IMR-90 (cell line): ENCODE measurements at regions not wholly inside any gene's neighbourhood (a gene's known extent, or its start where the extent isn't known, plus 50 kb on each side); places are given as distances from the start of the nearest gene placed in this dataset.

Experiments
- ATAC-seq: fragments of 200-7000 bp; cut with Tn5 transposase; 2 replicates; pipeline ENCODE4 v1.9.1; 2020; ENCODE audit warnings: low read depth, mild to moderate bottlenecking, moderate library complexity
- BruUV-seq: library from RNA; stranded (reverse); fragments of 400-500 nt; replicated peaks from 2 replicates; lab custom pipeline; 2021; lab: Mats Ljungman, UMichigan
- CTCF ChIA-PET: fragments of 300-600 bp; formaldehyde crosslinking; extraction: SDS; loops from one replicate; lab custom pipeline; 2021; ENCODE audit warnings: antibody characterized with exemption; lab: Yijun Ruan, JAX
- POLR2A ChIA-PET: fragments of 300-600 bp; sonication (Branson Sonifier 250); formaldehyde crosslinking; loops from one replicate; lab custom pipeline; 2022; ENCODE audit warnings: antibody characterized with exemption; ENCODE audit not compliant: unreplicated experiment; lab: Charles Lee
- DNase-seq: peaks from one replicate; pipeline ENCODE4 v3.0.0; 2013
- H2AFZ ChIP-seq: replicated peaks from 2 replicates; pipeline ENCODE3; 2013; ENCODE audit warnings: low read length, mild to moderate bottlenecking; ENCODE audit not compliant: poor library complexity
- H2AK5ac ChIP-seq: 2 replicates; pipeline ENCODE4 v1.6.1; 2013; ENCODE audit warnings: low read depth, low read length, inconsistent platforms
- H2AK9ac ChIP-seq: replicated peaks from 2 replicates; pipeline ENCODE3; 2013; ENCODE audit warnings: mild to moderate bottlenecking, low read depth, low read length, moderate library complexity; ENCODE audit not compliant: poor library complexity
- H2BK120ac ChIP-seq: 2 replicates; pipeline ENCODE4 v1.6.1; 2013; ENCODE audit warnings: low read depth, low read length, inconsistent platforms
- H2BK15ac ChIP-seq: 3 replicates; pipeline ENCODE4 v1.6.1; 2013; ENCODE audit warnings: low read depth, low read length, inconsistent platforms
- H2BK20ac ChIP-seq: 2 replicates; pipeline ENCODE4 v1.6.1; 2013; ENCODE audit warnings: low read depth, mild to moderate bottlenecking, inconsistent platforms, low read length, moderate library complexity
- H2BK5ac ChIP-seq: 2 replicates; pipeline ENCODE4 v1.6.1; 2013; ENCODE audit warnings: mild to moderate bottlenecking, low read depth, low read length, inconsistent platforms; ENCODE audit not compliant: poor library complexity, severe bottlenecking
- H3K14ac ChIP-seq: replicated peaks from 2 replicates; pipeline ENCODE4 v1.6.1; 2013; ENCODE audit warnings: low read depth, low read length, inconsistent platforms
- H3K18ac ChIP-seq: 2 replicates; pipeline ENCODE4 v1.6.1; 2013; ENCODE audit warnings: low read depth, low read length, control low read depth
- H3K23ac ChIP-seq: 2 replicates; pipeline ENCODE4 v1.6.1; 2013; ENCODE audit warnings: low read depth, low read length, inconsistent platforms
- H3K27ac ChIP-seq: 2 replicates; pipeline ENCODE4 v1.5.1; 2013; ENCODE audit warnings: mild to moderate bottlenecking, control low read depth, low read length; ENCODE audit not compliant: insufficient read depth
- H3K27me3 ChIP-seq: 2 replicates; pipeline ENCODE4 v1.6.1; 2013; ENCODE audit warnings: low read length; ENCODE audit not compliant: control insufficient read depth, insufficient read depth
- H3K36me3 ChIP-seq: 2 replicates; pipeline ENCODE4 v1.6.1; 2013; ENCODE audit warnings: low read length, mixed read lengths; ENCODE audit not compliant: control insufficient read depth, insufficient read depth
- H3K4ac ChIP-seq: 2 replicates; pipeline ENCODE4 v1.6.1; 2013; ENCODE audit warnings: low read depth, low read length, inconsistent platforms
- H3K4me1 ChIP-seq: 2 replicates; pipeline ENCODE4 v1.6.1; 2013; ENCODE audit warnings: low read length, mixed read lengths; ENCODE audit not compliant: control insufficient read depth, insufficient read depth
- H3K4me2 ChIP-seq: 2 replicates; pipeline ENCODE4 v1.6.1; 2013; ENCODE audit warnings: low read depth, mild to moderate bottlenecking, control low read depth, low read length, moderate library complexity
- H3K4me3 ChIP-seq: 2 replicates; pipeline ENCODE4 v1.5.1; 2013; ENCODE audit warnings: low read depth, mild to moderate bottlenecking, control low read depth, low read length, moderate library complexity; ENCODE audit not compliant: insufficient read depth
- H3K56ac ChIP-seq: 2 replicates; pipeline ENCODE4 v1.6.1; 2013; ENCODE audit warnings: low read length, inconsistent platforms; ENCODE audit not compliant: insufficient read depth; ENCODE audit errors: extremely low read depth
- H3K79me1 ChIP-seq, 2 experiments: 2 replicates each; pipeline ENCODE4 v1.6.1; 2013; ENCODE audit warnings: low read length in 2 of 2, inconsistent platforms in 1 of 2, low read depth in 1 of 2
- H3K9ac ChIP-seq: 2 replicates; pipeline ENCODE4 v1.6.1; 2013; ENCODE audit warnings: low read depth, low read length, control low read depth
- H3K9me1 ChIP-seq: 2 replicates; pipeline ENCODE4 v1.6.1; 2013; ENCODE audit warnings: low read length, inconsistent platforms; ENCODE audit not compliant: insufficient read depth
- H3K9me3 ChIP-seq: 2 replicates; pipeline ENCODE4 v1.6.1; 2013; ENCODE audit warnings: low read length; ENCODE audit not compliant: control insufficient read depth, insufficient read depth
- H4K20me1 ChIP-seq: 2 replicates; pipeline ENCODE4 v1.6.1; 2013; ENCODE audit warnings: low read length, inconsistent platforms; ENCODE audit not compliant: insufficient read depth
- H4K5ac ChIP-seq: 2 replicates; pipeline ENCODE4 v1.6.1; 2013; ENCODE audit warnings: mild to moderate bottlenecking, low read depth, low read length, control low read depth
- H4K8ac ChIP-seq, 2 experiments: 2 replicates each; pipeline ENCODE4 v1.6.1; 2013; ENCODE audit warnings: low read depth in 2 of 2, low read length in 2 of 2, control low read depth in 1 of 2, inconsistent platforms in 1 of 2
- H4K91ac ChIP-seq: 2 replicates; pipeline ENCODE4 v1.6.1; 2013; ENCODE audit warnings: low read depth, low read length, inconsistent platforms; ENCODE audit not compliant: insufficient read depth
- MAFK ChIP-seq: IDR thresholded peaks from 2 replicates; pipeline ENCODE4 v1.6.1; 2012; ENCODE audit warnings: low read depth, low read length, improper control_type of control experiment
- NFE2L2 ChIP-seq: fragments of 150-350 bp; IDR thresholded peaks from 2 replicates; pipeline ENCODE4 v1.6.1; 2016; ENCODE audit warnings: low read depth, mild to moderate bottlenecking, low read length
- RFX5 ChIP-seq: IDR thresholded peaks from 2 replicates; pipeline ENCODE4 v1.8.0; 2012; ENCODE audit warnings: low read depth, mild to moderate bottlenecking, low read length, moderate library complexity
- WGBS, 2 experiments: methylation state at CpG; one replicate each; pipeline versions ENCODE4 v1.1.5 to v1.1.7; 2013; ENCODE audit warnings: missing lambda C conversion rate in 2 of 2; ENCODE audit not compliant: insufficient read length in 1 of 2; ENCODE audit errors: extremely low coverage in 2 of 2; 5-methylcytosine and 5-hydroxymethylcytosine counted together
- dilution Hi-C: fragments of 300-500 bp; cut with HindIII; formaldehyde crosslinking; loops from one replicate; pipeline ENCODE4 v1.14.3; 2018; ENCODE audit warnings: low sequenced_read_pairs; ENCODE audit not compliant: unreplicated experiment
- in situ Hi-C: fragments of 300-500 bp; cut with MboI; formaldehyde crosslinking; loops from 3 replicates; pipeline ENCODE4 v1.14.3; 2019; ENCODE audit warnings: low sequenced_read_pairs, inconsistent platforms, mixed read lengths
- intact Hi-C: fragments of 100-400 bp; cut with micrococcal nuclease; formaldehyde crosslinking; loops from 2 replicates; pipeline ENCODE4 v1.10.0; 2022

GRCh38 chr3:75863130-75863529 lies 77.8 kb upstream of the ZNF717 start:
- H3K18ac ChIP-seq: no peak overlapping the region
- TF ChIP-seq MAFK: peak; percentile 82
- TF ChIP-seq NFE2L2: no peak
- TF ChIP-seq RFX5: no peak
- H2AK5ac ChIP-seq: no peak overlapping the region
- H3K4ac ChIP-seq: no peak overlapping the region
- no peaks in the 10 kb centered on the region for H3K27me3 ChIP-seq
- no peak overlapping the region for H2AK9ac ChIP-seq
- no peak overlapping the region for H4K91ac ChIP-seq
- no peaks in the 10 kb centered on the region for H3K36me3 ChIP-seq
- in situ Hi-C loops (no loop called here), intact Hi-C loops (no loop called here), dilution Hi-C loops (no loop called here)
- H3K56ac ChIP-seq: no peak overlapping the region
- H2BK15ac ChIP-seq: no peak overlapping the region
- no peak overlapping the region for H4K5ac ChIP-seq
- H4K20me1 ChIP-seq: no peaks in the 10 kb centered on the region
- H3K4me2 ChIP-seq: no peak overlapping the region
- no CpG with 5 or more reads among the region's 1 CpG for WGBS, 2 experiments
- ChIA-PET CTCF (no interaction called here), POLR2A (no interaction called here)
- no peak overlapping the region for H3K23ac ChIP-seq
- no peak overlapping the region for H4K8ac ChIP-seq
- H3K79me1 ChIP-seq: no peaks in the 10 kb centered on the region
- no peak for DNase-seq
- ATAC-seq: no peak
- no peak overlapping the region for H2AFZ ChIP-seq
- H3K9me3 ChIP-seq: 0 out of 2 replicates have a peak, but pooled peaks cover 3% of the 10 kb centered on the region
- no peak overlapping the region for H2BK120ac ChIP-seq
- H3K9ac ChIP-seq: no peak overlapping the region
- no peaks in the 10 kb centered on the region for H3K9me1 ChIP-seq
- H2BK5ac ChIP-seq: no peak overlapping the region
- BruUV-seq: no TSS peak
- H2BK20ac ChIP-seq: no peak overlapping the region
- H3K4me3 ChIP-seq: no peak overlapping the region
- no peak overlapping the region for H3K27ac ChIP-seq
- H3K14ac ChIP-seq: no peak overlapping the region
- no peaks in the 10 kb centered on the region for H3K4me1 ChIP-seq
